K562 (cell line): ENCODE measurements at regions not wholly inside any gene's neighbourhood (a gene's known extent, or its start where the extent isn't known, plus 50 kb on each side); places are given as distances from the start of the nearest gene placed in this dataset.

Experiments used
- ATAC-seq: fragments of 200-7000 bp; cut with Tn5 transposase; 3 replicates; pipeline ENCODE4 v1.9.1; 2020; ENCODE audit warnings: moderate library complexity
- BruUV-seq: library from RNA; stranded (reverse); fragments of 400-500 nt; replicated peaks from 2 replicates; lab custom pipeline; 2021; lab: Mats Ljungman, UMichigan
- CTCF ChIA-PET: fragments of 300-600 bp; formaldehyde crosslinking; extraction: SDS; loops from one replicate; lab custom pipeline; 2021; ENCODE audit warnings: low intra/inter-chr PET ratio; lab: Yijun Ruan, JAX
- POLR2A ChIA-PET: fragments of 300-600, 350-650 bp; sonication (Branson Sonifier 250); formaldehyde crosslinking; extraction: SDS; loops from one replicate; lab custom pipeline; 2021; ENCODE audit warnings: antibody characterized with exemption, inconsistent platforms; lab: Yijun Ruan, JAX
- DNase-seq, 4 experiments: peaks; one replicate each; pipeline versions ENCODE4 v3.0.0 to v3.0.0-alpha.2; 2011 to 2018; ENCODE audit warnings: low spot score in 3 of 4, mixed read lengths in 3 of 4; ENCODE audit errors: extremely low read depth in 1 of 4
- FAIRE-seq: peaks from 2 replicates; lab custom pipeline; 2011; peaks lifted over from hg19 to GRCh38; lab: Jason Lieb, UNC
- H2AFZ ChIP-seq: 2 replicates; pipeline ENCODE4 v1.6.0; 2011; ENCODE audit warnings: low read depth, low read length, control low read depth, inconsistent platforms
- H3K27ac ChIP-seq: fragments of 200-600 bp; 3 replicates; pipeline ENCODE4 v1.8.0; 2011; ENCODE audit warnings: low read depth, mild to moderate bottlenecking, control low read depth, inconsistent platforms, low read length, moderate library complexity, mixed read lengths; ENCODE audit errors: extremely low read depth
- H3K27me3 ChIP-seq, 2 experiments: fragments of 300-600 bp in 1 of 2; 2 replicates in 1 of 2; 3 replicates in 1 of 2; pipeline versions ENCODE4 v1.6.0 to v1.8.0; 2011; ENCODE audit warnings: inconsistent platforms in 2 of 2, low read length in 2 of 2, mild to moderate bottlenecking in 1 of 2, mixed read lengths in 1 of 2, moderate library complexity in 1 of 2; ENCODE audit not compliant: control insufficient read depth in 2 of 2, insufficient read depth in 2 of 2
- H3K36me3 ChIP-seq: fragments of 300-600 bp; 3 replicates; pipeline ENCODE4 v1.8.0; 2011; ENCODE audit warnings: mild to moderate bottlenecking, low read length, inconsistent platforms; ENCODE audit not compliant: control insufficient read depth, insufficient read depth
- H3K4me1 ChIP-seq, 2 experiments: fragments of 200-600 bp in 1 of 2; replicated peaks in 1 of 2; 2 replicates in 1 of 2; 3 replicates in 1 of 2; pipeline versions ENCODE4 v1.5.1 to v1.8.0; 2011; ENCODE audit warnings: inconsistent platforms in 2 of 2, low read length in 2 of 2, mild to moderate bottlenecking in 1 of 2, mixed read lengths in 1 of 2, moderate library complexity in 1 of 2; ENCODE audit not compliant: control insufficient read depth in 2 of 2, insufficient read depth in 2 of 2
- H3K4me2 ChIP-seq: 2 replicates; pipeline ENCODE4 v1.6.1; 2011; ENCODE audit warnings: low read length, control low read depth, inconsistent platforms, mixed read lengths; ENCODE audit not compliant: insufficient read depth
- H3K4me3 ChIP-seq: fragments of 200-600 bp; sonication (generic), shearing (Covaris generic); 2 replicates; pipeline ENCODE4 v1.5.1; 2016; ENCODE audit warnings: control low read depth, inconsistent platforms
- H3K79me2 ChIP-seq: fragments of 200-600 bp; 3 replicates; pipeline ENCODE4 v1.8.0; 2011; ENCODE audit warnings: low read length, inconsistent platforms; ENCODE audit not compliant: control insufficient read depth, insufficient read depth
- H3K9ac ChIP-seq, 2 experiments: 2 replicates each; pipeline versions ENCODE4 v1.6.0 to v1.6.1; 2011; ENCODE audit warnings: low read depth in 2 of 2, low read length in 2 of 2, control low read depth in 1 of 2, inconsistent platforms in 1 of 2, mild to moderate bottlenecking in 1 of 2, mixed read lengths in 1 of 2; ENCODE audit not compliant: insufficient read depth in 1 of 2
- H3K9me1 ChIP-seq: one replicate; pipeline ENCODE4 v1.6.0; 2011; ENCODE audit warnings: inconsistent platforms, mild to moderate bottlenecking, low read length, moderate library complexity; ENCODE audit not compliant: control insufficient read depth, insufficient read depth
- H3K9me3 ChIP-seq: replicated peaks from 2 replicates; pipeline ENCODE4 v1.5.1; 2011; ENCODE audit warnings: low read depth, low read length, inconsistent platforms; ENCODE audit not compliant: control insufficient read depth, insufficient read depth
- H4K20me1 ChIP-seq: replicated peaks from 2 replicates; pipeline ENCODE4 v1.6.1; 2011; ENCODE audit warnings: low read length, inconsistent platforms, mixed read lengths; ENCODE audit not compliant: control insufficient read depth, insufficient read depth
- GABPB2 ChIP-seq: fragments of 250-450 bp; sonication (Bioruptor Pico); conservative IDR thresholded peaks from 2 replicates; pipeline ENCODE4 v1.5.1; 2021; ENCODE audit warnings: mild to moderate bottlenecking
- HNRNPLL ChIP-seq: fragments of 200-400 bp; formaldehyde crosslinking; IDR thresholded peaks from 2 replicates; pipeline ENCODE4 v1.6.1; 2017; ENCODE audit warnings: low read length, low read depth, mild to moderate bottlenecking; ENCODE audit not compliant: poor library complexity, severe bottlenecking
- HSF4 ChIP-seq: fragments of 250-450 bp; sonication (Bioruptor Pico); IDR thresholded peaks from 2 replicates; pipeline ENCODE4 v2.1.2; 2022; ENCODE audit warnings: mild to moderate bottlenecking, moderate library complexity, borderline replicate concordance
- KHSRP ChIP-seq: fragments of 450-650 bp; IDR thresholded peaks from 2 replicates; pipeline ENCODE4 v1.6.1; 2017
- NCOA4 ChIP-seq: fragments of 450-650 bp; IDR thresholded peaks from 2 replicates; pipeline ENCODE4 v1.6.1; 2018; ENCODE audit warnings: mild to moderate bottlenecking; ENCODE audit not compliant: partially characterized antibody
- RAD51 ChIP-seq: fragments of 450-650 bp; IDR thresholded peaks from 2 replicates; pipeline ENCODE4 v1.7.1; 2016; ENCODE audit warnings: low read depth, mild to moderate bottlenecking, borderline replicate concordance
- SAFB2 ChIP-seq: fragments of 200-400 bp; formaldehyde crosslinking; IDR thresholded peaks from 2 replicates; pipeline ENCODE4 v1.6.1; 2018; ENCODE audit warnings: borderline replicate concordance, low read length, low read depth, moderate library complexity; ENCODE audit not compliant: severe bottlenecking
- ZNF507 ChIP-seq: conservative IDR thresholded peaks from 2 replicates; pipeline ENCODE4 v1.6.1; 2017; ENCODE audit warnings: missing genetic modification characterization, missing compliant biosample characterization
- WGBS: fragments of 100-300 bp; shearing (Covaris generic); methylation state at CpG from one replicate; pipeline ENCODE4 v1.1.6; 2016; ENCODE audit warnings: low coverage, mixed read lengths; ENCODE audit not compliant: insufficient coverage; ENCODE audit errors: missing lambda C conversion rate; 5-methylcytosine and 5-hydroxymethylcytosine counted together
- in situ Hi-C: fragments of 300-500 bp; cut with MboI; formaldehyde crosslinking; loops from 4 replicates; pipeline ENCODE4 v1.15.0; 2018; ENCODE audit warnings: inconsistent platforms, mixed read lengths
- intact Hi-C: fragments of 100-400 bp; cut with micrococcal nuclease; formaldehyde crosslinking; loops from 2 replicates; pipeline ENCODE4 v1.14.2; 2022
- TF ChIP-seq, protein P1 (sequence below), 2 experiments: fragments of 450-650 bp; IDR thresholded peaks; 2 replicates each; pipeline ENCODE4 v1.6.1; 2016; ENCODE audit warnings: mild to moderate bottlenecking in 2 of 2, borderline replicate concordance in 1 of 2, low read depth in 1 of 2, moderate library complexity in 1 of 2
- TF ChIP-seq, protein P2 (sequence below): sonication (generic); formaldehyde crosslinking; IDR thresholded peaks from 2 replicates; pipeline ENCODE4 v1.8.1; 2022; ENCODE audit warnings: missing genetic modification reagents
- TF ChIP-seq, protein P3 (sequence below): fragments of 250-450 bp; sonication (Bioruptor Pico); IDR thresholded peaks from 2 replicates; pipeline ENCODE4 v1.8.0; 2022; ENCODE audit warnings: moderate library complexity, mild to moderate bottlenecking, inconsistent platforms

DNA sequence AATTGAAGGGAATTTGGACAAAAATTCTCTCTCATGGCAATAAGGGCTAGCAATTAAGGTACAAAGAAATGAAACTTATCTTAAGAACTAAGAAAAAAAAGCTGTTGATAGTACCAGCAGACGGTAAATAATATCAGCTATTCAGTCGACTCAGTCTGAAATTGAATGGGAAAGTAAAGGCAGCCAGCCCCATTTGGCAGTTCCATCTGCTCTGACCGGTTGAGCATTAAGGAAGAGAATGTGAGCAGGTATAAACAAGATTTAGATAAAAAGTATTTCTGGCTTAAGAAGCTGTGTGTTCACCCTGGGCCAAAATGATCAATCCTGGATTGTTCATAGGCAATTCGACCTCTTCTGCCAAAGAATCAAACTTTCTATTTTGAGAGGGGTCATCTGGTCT, 154.6 kb upstream of the NPVF start (continued):
- TF ChIP-seq KHSRP (no peak), RAD51 (no peak)

GRCh38 chr7:25383402-25383801, 155.1 kb upstream of the NPVF start:
- POLR2A ChIA-PET, result no interaction called here
- Histone ChIP-seq H3K9ac (no peak overlapping the region), H3K36me3 (no peaks in the 10 kb centered on the region), H2AFZ (no peak overlapping the region), H3K4me2 (no peak overlapping the region), H3K27ac (no peak overlapping the region), H3K27me3 (peaks cover 5 to 17% of the 10 kb centered on the region in 2 experiments; a peak in 4 of 5 replicates), H3K79me2 (no peaks in the 10 kb centered on the region), H4K20me1 (no peaks in the 10 kb centered on the region), H3K4me3 (no peak overlapping the region), H3K9me1 (no peaks in the 10 kb centered on the region), H3K4me1 (no peaks in the 10 kb centered on the region), H3K9me3 (no peaks in the 10 kb centered on the region)
- FAIRE-seq, result no peak
- no TSS peak for BruUV-seq
- CTCF ChIA-PET, result no interaction called here
- intact Hi-C loops, result no loop called here
- no peak for ATAC-seq
- in situ Hi-C loops, result loop anchor here (25.0 kb wide), 1 partner anchor 454 kb away; no protein-coding TSS in a partner anchor
- no peak for DNase-seq
- 0% methylated on average over 2 of the region's 2 CpGs for WGBS
- TF ChIP-seq, protein P1, sequence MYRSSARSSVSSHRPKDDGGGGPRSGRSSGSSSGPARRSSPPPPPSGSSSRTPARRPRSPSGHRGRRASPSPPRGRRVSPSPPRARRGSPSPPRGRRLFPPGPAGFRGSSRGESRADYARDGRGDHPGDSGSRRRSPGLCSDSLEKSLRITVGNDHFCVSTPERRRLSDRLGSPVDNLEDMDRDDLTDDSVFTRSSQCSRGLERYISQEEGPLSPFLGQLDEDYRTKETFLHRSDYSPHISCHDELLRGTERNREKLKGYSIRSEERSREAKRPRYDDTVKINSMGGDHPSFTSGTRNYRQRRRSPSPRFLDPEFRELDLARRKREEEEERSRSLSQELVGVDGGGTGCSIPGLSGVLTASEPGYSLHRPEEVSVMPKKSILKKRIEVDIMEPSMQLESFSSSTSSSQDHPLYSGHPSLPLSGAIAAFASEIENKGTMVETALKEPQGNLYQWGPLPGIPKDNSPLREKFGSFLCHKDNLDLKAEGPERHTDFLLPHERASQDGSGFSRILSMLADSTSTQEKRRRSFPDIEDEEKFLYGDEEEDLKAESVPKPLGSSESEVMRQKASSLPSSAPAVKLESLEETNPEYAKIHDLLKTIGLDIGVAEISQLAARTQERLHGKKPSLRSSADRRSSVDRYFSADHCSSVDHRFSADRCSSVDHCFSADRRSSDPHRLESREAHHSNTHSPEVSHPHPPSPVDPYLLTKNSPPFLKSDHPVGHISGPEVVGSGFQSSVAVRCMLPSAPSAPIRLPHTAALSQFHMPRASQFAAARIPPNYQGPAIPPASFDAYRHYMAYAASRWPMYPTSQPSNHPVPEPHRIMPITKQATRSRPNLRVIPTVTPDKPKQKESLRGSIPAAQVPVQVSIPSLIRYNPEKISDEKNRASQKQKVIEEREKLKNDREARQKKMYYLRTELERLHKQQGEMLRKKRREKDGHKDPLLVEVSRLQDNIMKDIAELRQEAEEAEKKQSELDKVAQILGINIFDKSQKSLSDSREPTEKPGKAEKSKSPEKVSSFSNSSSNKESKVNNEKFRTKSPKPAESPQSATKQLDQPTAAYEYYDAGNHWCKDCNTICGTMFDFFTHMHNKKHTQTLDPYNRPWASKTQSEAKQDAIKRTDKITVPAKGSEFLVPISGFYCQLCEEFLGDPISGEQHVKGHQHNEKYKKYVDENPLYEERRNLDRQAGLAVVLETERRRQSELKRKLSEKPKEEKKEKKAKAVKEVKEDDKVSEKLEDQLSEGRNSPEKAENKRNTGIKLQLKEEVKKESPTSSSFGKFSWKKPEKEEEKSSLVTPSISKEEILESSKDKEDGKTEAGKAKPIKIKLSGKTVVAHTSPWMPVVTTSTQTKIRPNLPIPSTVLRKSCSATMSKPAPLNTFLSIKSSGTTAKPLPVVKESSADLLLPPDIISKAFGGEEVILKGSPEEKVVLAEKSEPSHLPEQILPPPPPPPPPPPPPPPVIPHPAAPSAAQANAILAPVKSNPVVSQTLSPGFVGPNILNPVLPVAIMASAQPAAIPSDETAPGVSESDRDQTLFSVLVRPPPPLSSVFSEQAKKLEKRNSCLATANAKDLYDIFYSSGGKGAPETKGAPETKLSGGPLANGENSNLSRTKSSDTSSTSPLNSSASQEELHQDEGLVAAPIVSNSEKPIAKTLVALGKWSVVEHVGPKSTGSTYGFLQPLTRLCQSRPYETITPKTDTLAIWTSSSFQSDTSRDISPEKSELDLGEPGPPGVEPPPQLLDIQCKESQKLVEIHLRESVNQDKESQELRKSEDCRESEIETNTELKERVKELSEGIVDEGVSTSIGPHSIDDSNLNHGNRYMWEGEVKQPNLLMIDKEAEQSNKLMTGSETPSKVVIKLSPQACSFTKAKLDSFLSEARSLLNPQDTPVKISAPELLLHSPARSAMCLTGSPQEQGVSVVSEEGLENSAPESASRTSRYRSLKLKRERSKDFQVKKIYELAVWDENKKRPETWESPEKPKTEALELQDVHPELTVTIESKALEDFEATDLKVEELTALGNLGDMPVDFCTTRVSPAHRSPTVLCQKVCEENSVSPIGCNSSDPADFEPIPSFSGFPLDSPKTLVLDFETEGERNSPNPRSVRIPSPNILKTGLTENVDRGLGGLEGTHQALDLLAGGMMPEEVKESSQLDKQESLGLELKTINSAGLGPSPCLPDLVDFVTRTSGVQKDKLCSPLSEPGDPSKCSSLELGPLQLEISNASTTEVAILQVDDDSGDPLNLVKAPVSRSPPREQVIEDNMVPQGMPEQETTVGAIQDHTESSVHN (IDR thresholded peaks at IDR 0.05; ENCODE audit: borderline replicate concordance in 1 of 2, low read depth in 1 of 2), result no peak
- TF ChIP-seq NCOA4, result no peak
- TF ChIP-seq, protein P2, sequence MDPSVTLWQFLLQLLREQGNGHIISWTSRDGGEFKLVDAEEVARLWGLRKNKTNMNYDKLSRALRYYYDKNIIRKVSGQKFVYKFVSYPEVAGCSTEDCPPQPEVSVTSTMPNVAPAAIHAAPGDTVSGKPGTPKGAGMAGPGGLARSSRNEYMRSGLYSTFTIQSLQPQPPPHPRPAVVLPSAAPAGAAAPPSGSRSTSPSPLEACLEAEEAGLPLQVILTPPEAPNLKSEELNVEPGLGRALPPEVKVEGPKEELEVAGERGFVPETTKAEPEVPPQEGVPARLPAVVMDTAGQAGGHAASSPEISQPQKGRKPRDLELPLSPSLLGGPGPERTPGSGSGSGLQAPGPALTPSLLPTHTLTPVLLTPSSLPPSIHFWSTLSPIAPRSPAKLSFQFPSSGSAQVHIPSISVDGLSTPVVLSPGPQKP, result no peak
- no peak for TF ChIP-seq HNRNPLL
- TF ChIP-seq, protein P3, sequence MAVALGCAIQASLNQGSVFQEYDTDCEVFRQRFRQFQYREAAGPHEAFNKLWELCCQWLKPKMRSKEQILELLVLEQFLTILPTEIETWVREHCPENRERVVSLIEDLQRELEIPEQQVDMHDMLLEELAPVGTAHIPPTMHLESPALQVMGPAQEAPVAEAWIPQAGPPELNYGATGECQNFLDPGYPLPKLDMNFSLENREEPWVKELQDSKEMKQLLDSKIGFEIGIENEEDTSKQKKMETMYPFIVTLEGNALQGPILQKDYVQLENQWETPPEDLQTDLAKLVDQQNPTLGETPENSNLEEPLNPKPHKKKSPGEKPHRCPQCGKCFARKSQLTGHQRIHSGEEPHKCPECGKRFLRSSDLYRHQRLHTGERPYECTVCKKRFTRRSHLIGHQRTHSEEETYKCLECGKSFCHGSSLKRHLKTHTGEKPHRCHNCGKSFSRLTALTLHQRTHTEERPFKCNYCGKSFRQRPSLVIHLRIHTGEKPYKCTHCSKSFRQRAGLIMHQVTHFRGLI (CRISPR knock-in tag), result no peak
- TF ChIP-seq ZNF507 (tag), result no peak
- no peak for TF ChIP-seq SAFB2
- TF ChIP-seq HSF4 (CRISPR knock-in tag), result no peak
- TF ChIP-seq GABPB2 (CRISPR knock-in tag), result no peak
